PC-3 (cell line): ENCODE measurements at regions not wholly inside any gene's neighbourhood (a gene's known extent, or its start where the extent isn't known, plus 50 kb on each side); places are given as distances from the start of the nearest gene placed in this dataset.
"Not testable (repeated sequence)": the region's sequence is repeated elsewhere in the genome, so short reads cannot be mapped to it uniquely, and the experiment has no call there.

ENCODE experiments used
- ATAC-seq: fragments of 200-7000 bp; cut with Tn5 transposase; 2 replicates; pipeline ENCODE4 v1.9.1; 2020; ENCODE audit warnings: mild to moderate bottlenecking, moderate library complexity
- BruUV-seq: library from RNA; stranded (reverse); fragments of 400-500 nt; replicated peaks from 2 replicates; lab custom pipeline; 2021; lab: Mats Ljungman, UMichigan
- CTCF ChIA-PET: fragments of 300-600 bp; sonication (Branson Sonifier 250); formaldehyde crosslinking; loops from one replicate; lab custom pipeline; 2022; ENCODE audit warnings: antibody characterized with exemption; lab: Charles Lee
- POLR2A ChIA-PET: fragments of 300-600 bp; sonication (Branson Sonifier 250); formaldehyde crosslinking; loops from one replicate; lab custom pipeline; 2022; ENCODE audit warnings: antibody characterized with exemption; ENCODE audit not compliant: unreplicated experiment; lab: Charles Lee
- DNase-seq: peaks from one replicate; pipeline ENCODE4 v3.0.0-alpha.2; 2015
- H2AFZ ChIP-seq: fragments of 300-600 bp; sonication (generic); 2 replicates; pipeline ENCODE4 v1.6.0; 2016; ENCODE audit warnings: antibody characterized with exemption, low read length
- H3F3A ChIP-seq: fragments of 300-600 bp; sonication (generic); one replicate; pipeline ENCODE4 v1.6.0; 2017; ENCODE audit warnings: antibody characterized with exemption, low read length, control low read depth, mild to moderate bottlenecking; ENCODE audit not compliant: unreplicated experiment
- H3K27ac ChIP-seq: fragments of 300-600 bp; sonication (generic); 2 replicates; pipeline ENCODE4 v1.5.1; 2016; ENCODE audit warnings: mild to moderate bottlenecking, low read length
- H3K27me3 ChIP-seq: fragments of 300-600 bp; sonication (generic); 2 replicates; pipeline ENCODE4 v1.6.1; 2016; ENCODE audit warnings: low read length, mixed read lengths
- H3K36me3 ChIP-seq: fragments of 300-600 bp; sonication (generic); 2 replicates; pipeline ENCODE4 v1.6.1; 2016; ENCODE audit warnings: low read depth, mixed run types, low read length, mixed read lengths
- H3K4me1 ChIP-seq: fragments of 300-600 bp; sonication (generic); 2 replicates; pipeline ENCODE4 v1.5.1; 2016; ENCODE audit warnings: low read length; ENCODE audit not compliant: insufficient read depth
- H3K4me2 ChIP-seq: fragments of 300-600 bp; sonication (generic); 2 replicates; pipeline ENCODE4 v1.6.0; 2016; ENCODE audit warnings: low read length
- H3K4me3 ChIP-seq: fragments of 300-600 bp; sonication (generic); 2 replicates; pipeline ENCODE4 v1.5.1; 2016; ENCODE audit warnings: mild to moderate bottlenecking, low read length, mixed read lengths
- H3K79me2 ChIP-seq: fragments of 300-600 bp; sonication (generic); 2 replicates; pipeline ENCODE4 v1.6.1; 2017; ENCODE audit warnings: low read length, mixed read lengths
- H3K9ac ChIP-seq: fragments of 300-600 bp; sonication (generic); 2 replicates; pipeline ENCODE4 v1.6.0; 2016; ENCODE audit warnings: mild to moderate bottlenecking, low read length
- H3K9me2 ChIP-seq: fragments of 300-600 bp; sonication (generic); replicated peaks from 2 replicates; pipeline ENCODE4 v1.6.1; 2016; ENCODE audit warnings: mixed run types, low read length, mixed read lengths
- H3K9me3 ChIP-seq: fragments of 300-600 bp; sonication (generic); 2 replicates; pipeline ENCODE4 v1.6.1; 2016; ENCODE audit warnings: low read length, mixed read lengths
- H4K20me1 ChIP-seq: fragments of 300-600 bp; sonication (generic); 2 replicates; pipeline ENCODE4 v1.6.1; 2016; ENCODE audit warnings: low read length, mixed read lengths
- CTCF ChIP-seq: fragments of 300-600 bp; sonication (generic); conservative IDR thresholded peaks from 2 replicates; pipeline ENCODE4 v1.5.1; 2017; ENCODE audit warnings: antibody characterized with exemption, low read depth, mild to moderate bottlenecking, low read length
- EZH2 ChIP-seq: fragments of 300-600 bp; sonication (generic); IDR thresholded peaks from one replicate; pipeline ENCODE4 v1.6.1; 2017; ENCODE audit warnings: antibody characterized with exemption, mild to moderate bottlenecking, low read length; ENCODE audit not compliant: unreplicated experiment
- EZH2phosphoT487 ChIP-seq: fragments of 300-600 bp; sonication (generic); IDR thresholded peaks from 2 replicates; pipeline ENCODE4 v1.6.1; 2018; ENCODE audit warnings: mild to moderate bottlenecking, antibody characterized with exemption, low read length, borderline replicate concordance
- intact Hi-C: fragments of 100-400 bp; cut with micrococcal nuclease; formaldehyde crosslinking; loops from 2 replicates; pipeline ENCODE4 v1.9.0; 2023

- H3K4me2 ChIP-seq, result no peak overlapping the region
- ChIA-PET CTCF (no interaction called here), POLR2A (no interaction called here)
- H3K9me3 ChIP-seq, result no peaks in the 10 kb centered on the region
- no peaks in the 10 kb centered on the region for H3F3A ChIP-seq
- H3K36me3 ChIP-seq, result no peaks in the 10 kb centered on the region
- TF ChIP-seq EZH2, result no peak
- no peak for TF ChIP-seq CTCF
- TF ChIP-seq EZH2phosphoT487, result no peak
- H3K4me1 ChIP-seq, result no peaks in the 10 kb centered on the region
- H2AFZ ChIP-seq, result no peak overlapping the region
- H3K4me3 ChIP-seq, result no peak overlapping the region
- H3K27me3 ChIP-seq, result no peaks in the 10 kb centered on the region
- ATAC-seq (no peak), DNase-seq (no peak)
- H3K27ac ChIP-seq, result no peak overlapping the region
- intact Hi-C loops, result no loop called here
- no peaks in the 10 kb centered on the region for H4K20me1 ChIP-seq
- no peaks in the 10 kb centered on the region for H3K9me2 ChIP-seq
- H3K79me2 ChIP-seq, result no peaks in the 10 kb centered on the region
- no peak overlapping the region for H3K9ac ChIP-seq
- no TSS peak for BruUV-seq
Measured at GRCh38 chr2:13308989-13309388, 592.3 kb downstream of the TRIB2 start.

- H3K27me3 ChIP-seq, result no peaks in the 10 kb centered on the region
- DNase-seq (no peak), ATAC-seq (no peak)
- no peak overlapping the region for H3K4me3 ChIP-seq
- no peaks in the 10 kb centered on the region for H3K36me3 ChIP-seq
- intact Hi-C loops, result no loop called here
- no peaks in the 10 kb centered on the region for H4K20me1 ChIP-seq
- no peaks in the 10 kb centered on the region for H3K9me3 ChIP-seq
- no peak overlapping the region for H3K9ac ChIP-seq
- CTCF ChIA-PET, result no interaction called here
- BruUV-seq, result no TSS peak
- no peaks in the 10 kb centered on the region for H3F3A ChIP-seq
- no peaks in the 10 kb centered on the region for H3K4me1 ChIP-seq
- TF ChIP-seq CTCF (no peak), EZH2 (no peak), EZH2phosphoT487 (no peak)
- no peaks in the 10 kb centered on the region for H3K9me2 ChIP-seq
- no peak overlapping the region for H3K4me2 ChIP-seq
- H3K79me2 ChIP-seq, result no peaks in the 10 kb centered on the region
- POLR2A ChIA-PET, result no interaction called here
- no peak overlapping the region for H3K27ac ChIP-seq
- no peak overlapping the region for H2AFZ ChIP-seq
Measured at GRCh38 chr2:13332060-13332459, 615.3 kb downstream of the TRIB2 start.

- BruUV-seq, H3K27me3 ChIP-seq, H3K9me3 ChIP-seq, H3K4me2 ChIP-seq, H3K4me1 ChIP-seq, H3K9ac ChIP-seq, H3K79me2 ChIP-seq, ATAC-seq, H4K20me1 ChIP-seq, intact Hi-C loops, CTCF ChIA-PET, POLR2A ChIA-PET, DNase-seq, H3F3A ChIP-seq, H2AFZ ChIP-seq, H3K4me3 ChIP-seq, H3K9me2 ChIP-seq, H3K27ac ChIP-seq, H3K36me3 ChIP-seq: not testable (repeated sequence)
Measured at GRCh38 chr2:13334071-13334470, 617.3 kb downstream of the TRIB2 start.
